NCI-H748 (cell line): ENCODE measurements at regions not wholly inside any gene's neighbourhood (a gene's known extent, or its start where the extent isn't known, plus 50 kb on each side); places are given as distances from the start of the nearest gene placed in this dataset.

Experiments used
- DNase-seq: peaks from one replicate; lab custom pipeline; 2025; ENCODE audit not compliant: unreplicated experiment; lab: John Stamatoyannopoulos, UW

DNA sequence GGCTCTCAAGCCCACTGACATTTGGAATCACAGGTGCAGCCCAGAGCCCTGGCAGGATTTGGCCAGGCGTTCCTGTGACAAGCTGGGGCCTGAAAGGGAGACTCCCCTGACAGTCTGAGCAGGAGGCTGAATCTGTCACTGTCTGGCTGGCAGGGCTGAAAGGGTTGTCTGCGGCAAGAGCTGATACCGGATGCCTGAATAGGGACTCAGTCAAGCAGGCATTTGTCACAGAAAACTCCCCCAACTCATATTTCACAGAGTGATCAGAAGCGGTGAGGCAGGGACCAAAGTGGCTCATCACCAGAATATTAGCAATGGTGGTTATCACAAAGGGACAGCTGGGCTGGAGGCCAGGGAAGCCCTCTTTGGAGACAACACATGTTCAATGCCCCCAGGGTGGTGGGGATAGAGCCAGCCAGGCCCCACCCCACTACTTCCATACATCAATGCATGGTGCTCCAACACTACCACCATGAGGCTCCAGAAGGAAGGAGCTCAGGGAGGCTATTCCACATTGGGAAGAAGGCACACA is 295.5 kb downstream of the DTWD2 start:
- DNase-seq, result no peak

DNA sequence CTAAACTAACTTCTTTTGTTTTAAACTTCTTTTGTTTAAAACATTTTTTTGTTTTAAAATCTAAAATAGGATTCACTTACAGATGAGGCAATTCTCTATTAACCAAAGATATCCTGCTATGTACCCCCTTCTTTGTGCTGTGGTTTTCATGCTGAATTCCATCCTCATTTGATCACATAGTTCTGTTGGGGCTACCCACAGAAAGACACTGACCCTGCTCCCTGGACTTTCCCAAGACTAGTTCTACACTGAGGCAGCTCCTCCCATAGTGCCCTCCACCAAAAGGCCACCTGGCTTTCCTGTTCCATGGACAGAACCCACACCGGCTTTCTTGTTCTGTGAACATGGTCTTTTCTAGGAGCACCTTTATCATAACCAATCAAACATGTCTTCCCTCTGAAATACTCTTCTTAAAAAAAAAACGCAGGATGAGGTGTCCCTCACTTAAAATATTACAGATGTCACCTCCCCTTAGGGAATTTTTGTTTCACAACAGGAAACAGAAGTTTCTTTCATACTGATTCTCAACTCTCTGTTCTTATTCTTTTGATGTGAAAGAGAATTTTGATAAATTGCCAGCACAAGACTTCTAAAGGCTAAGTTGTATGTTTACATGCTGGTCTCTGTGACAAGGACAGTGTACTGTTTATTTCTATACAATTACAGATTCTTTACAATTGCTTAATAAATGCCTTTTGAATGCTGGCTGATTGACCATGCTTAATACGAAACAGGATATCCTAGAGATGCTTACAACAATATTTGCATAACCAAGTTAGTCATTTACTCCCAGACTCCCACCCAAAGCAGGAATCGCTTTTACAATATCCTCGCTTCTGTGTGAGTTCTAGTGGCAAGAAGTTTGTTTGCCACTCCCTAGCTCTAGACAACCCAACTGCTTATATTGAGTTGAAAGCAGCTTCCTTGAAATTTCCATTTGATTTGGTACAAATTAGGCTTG is 300.4 kb downstream of the DTWD2 start:
- DNase-seq, result no peak

DNA sequence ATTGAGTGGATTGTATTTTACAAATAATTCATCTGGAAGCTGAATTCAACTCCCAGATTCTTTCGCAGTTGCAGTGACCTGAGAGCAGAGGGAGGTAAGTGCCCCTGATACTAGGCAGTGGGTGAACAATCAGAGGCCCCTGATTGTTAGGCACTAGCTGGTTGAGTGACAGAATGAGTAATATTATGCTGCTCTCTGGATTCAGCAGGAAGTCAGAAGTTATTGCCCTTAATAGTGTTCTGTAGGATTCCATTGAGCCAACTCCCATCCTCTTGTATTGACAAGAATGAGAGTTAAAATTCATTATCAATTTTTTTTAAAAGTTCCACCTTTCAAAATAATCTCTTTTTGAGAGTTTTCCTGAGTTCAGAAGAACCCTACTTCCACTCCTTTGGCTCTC is 301.2 kb downstream of the DTWD2 start:
- DNase-seq, result no peak

DNA sequence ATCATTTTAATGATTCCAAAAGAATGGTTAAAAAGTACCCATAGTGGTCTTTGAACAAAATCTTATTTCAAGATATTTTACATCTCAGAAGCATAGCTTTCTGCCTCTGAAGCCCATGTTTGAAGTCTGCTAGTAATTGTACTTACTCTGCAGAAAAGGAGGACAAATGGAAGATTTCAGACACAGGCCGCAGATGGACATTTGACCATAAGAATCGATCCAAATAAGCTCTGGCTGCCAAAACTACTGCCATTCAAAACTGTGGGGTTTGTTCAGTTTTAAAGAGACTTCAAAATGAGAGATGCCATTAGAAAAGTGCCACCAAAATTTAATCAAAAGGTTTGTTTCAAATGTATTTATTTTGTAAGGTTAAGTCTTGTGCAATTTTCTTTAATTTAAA is 306.7 kb downstream of the DTWD2 start:
- DNase-seq, result no peak

DNA sequence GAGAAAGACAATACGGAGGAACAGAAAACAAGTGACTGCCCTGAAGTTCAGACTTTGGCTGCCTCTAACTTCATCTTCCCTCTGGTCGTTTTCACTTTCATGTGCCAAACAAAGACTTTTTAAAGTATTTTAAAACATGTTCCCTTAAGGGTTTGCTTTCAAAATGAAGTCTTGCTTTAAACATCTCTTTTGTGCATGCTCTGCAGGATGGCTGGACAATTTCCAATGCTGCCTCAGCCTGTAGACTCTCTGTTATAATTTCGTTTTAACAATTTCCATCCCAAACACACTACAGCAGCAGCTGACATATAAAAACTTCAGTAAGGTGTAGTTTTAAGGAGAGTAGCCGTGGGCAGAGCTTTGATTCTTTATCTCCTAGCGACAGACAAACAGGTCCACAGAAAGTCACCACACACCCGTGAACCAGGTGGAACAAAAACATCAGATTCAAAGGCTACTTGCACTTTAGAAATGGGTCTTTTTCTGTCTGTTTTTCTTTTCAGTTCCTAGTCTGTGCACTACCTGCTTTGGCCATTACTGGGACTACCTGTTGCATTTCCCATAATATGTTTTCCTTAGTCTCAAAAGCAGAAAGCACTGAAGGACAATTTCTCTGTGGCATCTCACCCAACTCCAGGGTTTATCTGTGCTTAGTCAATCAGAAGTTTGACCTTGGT is 308.9 kb downstream of the DTWD2 start:
- DNase-seq, result no peak

DNA sequence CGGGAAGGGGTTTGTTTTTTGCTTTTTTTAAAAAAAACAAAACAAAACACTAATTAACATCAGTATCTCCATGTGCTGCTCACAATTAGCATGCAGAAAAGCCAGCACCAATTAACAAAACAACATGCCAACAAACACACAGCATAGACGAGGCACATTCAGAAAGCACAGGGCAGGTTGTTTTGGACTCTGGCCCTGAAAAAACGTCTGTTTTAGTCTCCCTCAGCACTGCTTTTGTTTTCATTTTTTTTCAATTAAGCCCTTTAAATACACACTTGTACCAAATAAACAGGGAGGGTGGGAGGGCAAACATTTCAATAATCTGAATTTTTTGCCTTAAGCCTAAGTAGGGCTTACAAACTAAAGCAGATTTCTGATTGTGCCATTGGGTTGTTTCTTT is 309.6 kb downstream of the DTWD2 start:
- DNase-seq, result no peak

DNA sequence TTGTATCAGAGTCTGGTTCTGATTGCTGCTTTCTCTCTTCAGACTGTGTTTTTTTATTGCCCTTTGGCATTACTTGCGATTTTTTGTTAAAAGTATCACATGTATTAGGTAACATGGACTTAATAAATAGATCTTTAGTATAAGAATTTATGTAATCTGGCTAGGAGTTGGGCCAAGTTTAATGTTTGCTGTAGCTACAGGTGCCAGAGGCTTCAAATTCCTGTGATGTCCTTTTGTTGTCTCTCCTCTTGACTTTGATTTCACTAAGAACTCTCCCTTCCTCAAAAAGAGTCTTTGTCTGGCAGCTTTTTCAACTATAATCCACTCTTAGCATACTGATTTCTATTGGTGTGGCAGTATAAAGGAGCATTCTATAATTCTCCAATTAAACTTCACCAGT is 313.1 kb downstream of the DTWD2 start:
- no peak for DNase-seq

DNA sequence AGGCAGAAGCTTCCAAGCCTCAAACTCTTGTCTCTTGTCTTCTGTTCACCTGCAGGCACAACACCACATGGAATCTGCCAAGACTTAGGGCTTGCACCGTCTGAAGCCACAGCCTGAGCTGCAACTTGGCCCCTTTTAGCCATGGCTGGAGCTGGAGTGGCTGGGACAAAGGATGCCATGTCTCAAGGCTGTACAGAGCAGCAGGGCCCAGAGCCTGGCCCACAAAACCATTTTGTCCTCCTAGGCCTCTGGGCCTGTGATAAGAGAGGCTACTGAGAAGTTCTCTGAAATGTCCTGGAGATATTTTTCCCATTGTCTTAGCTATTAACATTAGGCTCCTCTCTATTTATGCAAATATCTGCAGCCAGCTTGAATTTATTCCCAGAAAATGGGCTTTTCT is 330.8 kb downstream of the DTWD2 start:
- DNase-seq, result no peak

DNA sequence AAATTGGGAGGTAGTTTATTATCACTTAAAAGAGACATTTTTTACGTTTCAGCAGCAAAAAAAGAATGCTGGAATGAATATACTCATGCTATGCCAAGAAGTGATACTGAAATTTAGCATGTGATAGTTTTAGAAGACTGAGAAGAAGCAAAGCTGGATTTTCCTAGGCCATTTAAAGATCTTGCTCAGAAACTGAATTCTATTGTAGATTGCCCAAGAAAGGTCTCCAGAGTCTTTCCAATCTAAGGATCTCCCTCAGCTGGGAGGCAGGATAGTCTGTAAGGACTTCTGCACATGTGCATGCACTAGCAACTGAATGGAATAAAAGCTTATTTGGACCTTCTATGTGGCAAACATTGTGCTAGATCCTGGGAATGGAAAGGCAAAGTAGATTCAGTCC is 334.5 kb downstream of the DTWD2 start:
- DNase-seq, result no peak

DNA sequence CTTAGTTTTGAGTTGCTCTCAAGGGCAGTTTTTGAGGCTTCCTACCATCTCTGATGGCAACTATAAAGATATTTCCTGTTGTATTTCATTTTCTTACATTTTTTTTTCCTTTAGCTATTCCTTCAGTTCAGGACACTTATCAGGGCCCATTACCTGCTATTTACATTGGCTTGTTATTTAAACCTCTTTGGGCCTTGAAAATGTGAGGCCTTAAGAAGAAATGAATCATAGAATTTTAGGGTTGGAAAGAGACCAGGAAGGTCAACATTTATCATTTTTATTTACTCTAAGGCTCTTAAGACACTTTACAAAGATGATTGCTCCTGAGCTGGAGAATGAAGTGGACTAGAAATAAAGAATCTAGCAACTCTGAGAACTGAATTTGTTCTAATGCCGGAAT is 335.2 kb downstream of the DTWD2 start:
- DNase-seq, result no peak

DNA sequence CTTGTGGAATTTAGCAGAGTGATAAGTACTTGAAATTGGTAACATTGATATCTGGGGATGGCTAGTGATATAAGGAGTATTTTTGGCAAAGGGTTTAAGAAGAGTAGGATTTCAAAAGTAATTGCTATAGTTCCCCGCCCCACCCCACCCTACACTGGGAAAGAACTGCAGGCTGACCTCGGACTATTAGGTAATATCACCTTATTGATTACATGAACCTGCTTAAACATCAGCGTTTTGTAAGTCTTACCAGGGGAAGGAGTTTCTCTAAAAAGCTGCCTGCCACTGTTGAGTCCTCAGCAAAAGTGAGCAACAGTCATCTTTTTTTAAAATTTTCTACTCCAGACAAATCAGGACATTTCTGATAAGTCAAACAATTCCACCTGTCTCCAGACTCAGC is 337.3 kb downstream of the DTWD2 start:
- DNase-seq, result no peak

DNA sequence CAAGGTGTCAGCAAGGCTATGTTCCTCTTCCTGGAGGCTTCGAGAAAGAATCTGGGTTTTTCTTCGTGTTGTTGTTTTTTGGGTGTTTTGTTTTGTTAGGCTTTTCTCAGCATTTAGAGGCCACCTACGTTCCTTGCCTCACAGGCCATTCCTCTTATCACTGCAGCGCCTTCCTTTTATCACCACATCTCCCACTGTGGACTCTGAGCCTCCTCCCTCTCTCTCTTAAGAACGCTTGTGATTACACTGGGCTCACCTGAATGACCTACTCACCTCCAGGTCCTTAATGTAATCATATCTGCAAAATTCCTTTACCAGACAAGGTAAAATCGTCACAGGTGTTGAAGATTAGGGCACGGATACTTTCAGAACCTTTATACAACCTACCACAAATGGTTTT is 340.8 kb downstream of the DTWD2 start:
- DNase-seq, result no peak

DNA sequence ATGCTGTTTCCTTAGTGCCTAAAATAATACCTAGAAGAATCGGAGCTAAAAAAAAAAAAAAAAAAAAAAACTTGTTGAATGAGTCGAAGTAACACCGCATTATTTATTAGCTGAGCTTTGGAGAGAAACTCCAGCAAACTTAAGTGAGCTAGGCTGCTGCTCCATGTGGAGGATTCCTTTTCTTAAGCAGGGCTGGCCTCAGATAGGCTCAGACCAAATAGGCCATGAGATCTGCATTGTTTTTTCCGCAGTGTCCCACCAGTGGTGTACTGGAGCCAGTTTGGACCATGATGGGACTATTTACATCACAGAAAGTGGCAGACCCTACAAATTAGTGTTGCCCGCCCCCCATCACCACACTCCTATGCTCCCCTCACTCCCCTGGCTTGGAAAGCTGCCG is 341.4 kb downstream of the DTWD2 start:
- DNase-seq, result no peak

DNA sequence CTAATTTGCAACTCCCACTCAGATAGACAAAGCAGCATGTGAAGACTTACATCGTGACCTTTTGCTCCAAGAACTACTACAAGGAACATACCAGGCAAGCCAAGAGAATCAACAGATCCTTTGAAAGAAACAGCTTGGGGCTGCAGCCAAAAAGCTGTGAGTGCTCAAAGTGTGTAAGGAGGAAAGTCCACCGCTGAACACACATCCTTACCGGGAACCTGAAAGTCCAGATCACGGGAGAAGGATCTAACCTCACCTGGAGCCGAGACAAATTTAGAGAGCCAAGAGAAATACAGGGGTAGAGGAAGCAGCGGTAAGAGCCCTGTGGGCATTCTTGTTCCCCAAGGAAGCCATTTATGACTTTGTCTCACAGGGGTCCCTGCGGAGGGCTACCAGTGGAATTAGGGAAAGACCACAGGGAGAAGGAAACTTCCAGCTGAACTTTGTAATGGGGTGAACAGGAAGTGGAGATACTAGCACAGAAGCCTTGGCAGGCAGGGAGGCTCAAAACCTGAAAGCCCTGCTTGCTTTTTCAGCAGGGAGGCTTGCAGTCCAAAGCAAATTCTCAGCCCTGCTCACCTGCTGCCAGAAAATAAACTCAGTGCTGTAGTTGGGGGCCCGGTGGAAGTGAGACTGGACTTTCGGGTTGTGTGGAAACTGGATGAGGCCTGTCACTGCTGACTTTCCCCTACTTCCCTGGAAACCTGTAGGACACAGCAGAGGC is 350.2 kb downstream of the DTWD2 start:
- DNase-seq, result no peak

DNA sequence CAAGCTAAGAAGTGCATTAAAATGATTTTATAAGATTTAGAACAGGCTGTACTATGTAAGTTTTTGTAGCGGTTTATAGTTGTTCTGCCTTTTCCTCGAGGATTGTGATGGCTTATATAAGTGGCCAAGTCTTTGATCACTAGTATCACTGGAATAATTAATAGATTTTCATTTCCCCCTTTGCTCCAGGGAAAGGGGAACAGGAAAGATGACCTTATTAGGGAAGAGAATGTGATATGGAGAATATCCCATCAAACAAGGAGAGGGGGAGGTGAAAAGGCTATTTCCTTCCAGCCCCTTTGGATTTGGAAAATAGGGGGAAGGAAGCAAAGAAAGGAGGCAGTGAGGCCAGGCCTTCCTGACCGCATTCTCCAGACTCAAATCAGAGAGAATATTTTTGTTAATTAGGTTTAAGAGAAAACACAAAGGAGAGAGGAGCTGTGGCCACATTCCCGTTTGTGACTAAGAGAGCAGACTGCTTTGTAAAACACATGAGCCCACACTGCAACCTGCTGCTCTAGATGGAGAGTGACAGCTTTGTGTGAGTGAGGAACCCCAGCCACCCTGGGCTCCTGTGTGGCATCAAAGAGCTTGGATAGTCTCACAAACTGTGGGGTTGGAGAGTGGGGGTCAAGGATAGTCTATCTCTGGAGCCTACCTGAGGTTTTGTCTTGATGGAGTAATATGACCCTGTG is 359.5 kb downstream of the DTWD2 start:
- DNase-seq, result no peak

DNA sequence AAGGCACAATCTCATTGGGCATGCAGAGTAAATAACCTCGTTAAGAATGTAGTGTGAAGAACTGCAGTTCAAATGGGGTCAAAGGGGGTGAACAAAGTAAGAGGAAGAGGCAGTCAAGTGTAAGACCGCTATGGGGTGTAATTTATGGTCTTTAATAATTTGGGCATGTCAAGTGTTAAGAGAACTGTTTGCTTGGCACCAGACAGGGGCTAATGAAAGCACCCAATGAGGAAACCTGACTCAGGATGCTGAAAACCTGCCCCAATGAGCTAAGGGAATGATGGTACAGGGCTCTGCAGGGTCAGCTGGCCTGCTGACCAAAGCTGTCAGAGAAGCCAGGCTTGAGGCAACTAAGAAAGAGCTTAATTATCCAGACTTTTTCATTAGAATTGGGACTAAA is 368.1 kb downstream of the DTWD2 start:
- no peak for DNase-seq

DNA sequence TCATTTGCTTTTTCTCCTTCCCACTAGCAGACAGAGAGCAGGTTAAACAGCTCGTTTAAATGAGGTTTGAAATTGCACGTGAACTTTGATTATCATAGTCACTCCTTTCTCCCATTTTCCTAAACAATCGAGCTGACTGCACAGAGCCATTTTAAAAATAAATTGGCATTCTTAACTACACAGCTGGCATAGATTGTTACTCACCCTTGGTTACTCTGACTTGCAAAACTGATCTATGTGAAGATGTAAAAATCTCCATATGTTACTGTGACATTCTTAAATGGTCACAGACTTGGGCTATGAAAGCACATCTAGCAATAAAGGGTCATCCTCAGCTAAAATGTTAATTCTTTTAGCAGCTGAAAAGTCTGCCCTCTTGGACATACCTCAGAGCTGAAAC is 368.5 kb downstream of the DTWD2 start:
- DNase-seq, result no peak

DNA sequence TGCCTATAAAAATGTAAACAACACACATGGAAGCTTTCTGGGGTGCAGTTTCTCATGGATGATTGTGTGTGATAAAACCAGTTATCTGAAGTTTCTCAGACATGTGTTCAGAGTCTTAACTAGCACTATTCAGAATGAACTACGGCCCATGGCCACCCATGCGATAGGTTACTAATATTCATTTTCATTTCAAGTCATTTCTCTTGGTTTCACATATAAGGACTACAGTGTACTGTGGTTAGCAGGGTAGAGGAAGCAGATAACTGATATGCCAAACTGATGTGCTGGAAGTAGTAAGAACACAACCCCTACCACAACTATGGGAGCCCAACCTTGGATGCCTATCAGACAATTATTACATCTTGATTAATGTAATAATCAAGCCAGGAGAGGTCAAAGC is 372.1 kb downstream of the DTWD2 start:
- no peak for DNase-seq

DNA sequence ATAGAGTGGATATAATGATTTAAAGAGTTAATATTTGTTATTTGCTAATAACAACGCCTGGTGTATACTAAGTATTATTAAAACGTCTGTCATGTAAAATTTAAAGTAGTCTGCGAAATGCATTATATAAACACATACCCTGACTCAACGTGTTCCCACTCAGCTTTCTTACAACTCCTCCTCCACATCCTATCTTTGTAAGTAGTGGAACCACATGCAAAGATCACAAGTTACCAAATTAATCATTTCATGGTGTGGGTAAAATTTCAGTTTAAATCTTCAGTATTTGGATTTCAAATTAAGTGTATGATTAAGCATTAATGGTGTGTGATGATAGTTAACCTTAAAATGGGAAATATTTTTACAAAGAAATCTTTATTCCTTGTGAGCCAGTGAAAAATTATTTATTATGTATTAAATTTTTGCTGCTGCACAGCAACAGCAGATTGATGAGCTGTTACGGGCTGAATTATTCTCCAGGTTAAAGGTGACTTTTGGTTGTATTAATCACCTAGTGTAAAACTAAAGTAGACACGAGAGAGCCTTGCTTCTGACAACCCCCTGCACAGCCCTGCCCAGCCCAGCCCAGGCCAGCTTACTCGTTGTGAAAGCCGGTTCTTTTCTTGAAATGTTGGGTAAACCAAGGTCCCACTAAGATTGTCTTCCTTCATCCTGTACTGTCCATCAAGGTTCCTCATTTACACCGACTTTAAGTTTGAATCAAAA is 373.5 kb downstream of the DTWD2 start:
- DNase-seq, result no peak

DNA sequence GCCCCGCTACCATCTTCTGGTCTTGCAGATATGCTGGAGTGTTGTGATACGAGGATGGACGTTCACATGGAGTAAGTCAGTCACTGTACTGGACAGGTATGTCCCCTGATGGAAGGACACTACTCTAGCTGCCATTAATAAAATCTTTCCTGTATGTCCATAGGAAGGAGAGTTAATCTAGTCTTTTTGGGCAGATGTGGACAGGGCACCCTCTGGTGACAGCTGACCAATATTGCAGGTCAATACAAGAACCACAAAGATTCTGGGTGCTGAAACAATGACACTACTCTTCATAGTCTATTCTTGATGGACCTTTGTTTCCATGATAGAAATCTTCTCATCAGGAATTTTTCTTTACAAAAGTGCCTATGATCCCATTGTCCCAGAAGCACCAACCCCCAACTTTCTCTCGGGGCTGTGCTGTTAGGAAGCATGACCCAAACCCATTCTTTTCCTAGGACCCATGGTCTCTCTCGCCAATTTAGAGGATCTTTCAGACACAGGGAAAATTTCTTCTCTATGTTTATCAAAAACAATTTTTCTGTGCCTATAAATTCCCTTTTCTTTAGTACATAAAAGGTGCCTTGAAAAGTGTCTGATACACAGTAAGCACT is 376.9 kb downstream of the DTWD2 start:
- peak; percentile 32 for DNase-seq
